Suppressor macrophage treated with lipopolysaccharide for 1 hour (primary cell): ENCODE measurements at regions not wholly inside any gene's neighbourhood (a gene's known extent, or its start where the extent isn't known, plus 50 kb on each side); places are given as distances from the start of the nearest gene placed in this dataset.
"Not testable (repeated sequence)": the region's sequence is repeated elsewhere in the genome, so short reads cannot be mapped to it uniquely, and the experiment has no call there.

Source experiments
- DNase-seq, 3 donors: peaks; one replicate each; pipeline ENCODE4 v3.0.0-alpha.2; 2020 to 2022

GRCh38 chr6:10174761-10175160 is 240.1 kb downstream of the TFAP2A start:
- no peak for DNase-seq

- DNase-seq = no peak
Observed at GRCh38 chr6:10174056-10174455, 240.8 kb downstream of the TFAP2A start.

- DNase-seq = not testable (repeated sequence)
Observed at GRCh38 chr6:10171706-10172105, 243.2 kb downstream of the TFAP2A start.

- DNase-seq = no peak
Observed at GRCh38 chr6:10170816-10171215, 244.1 kb downstream of the TFAP2A start.

- peak in 1 of 3 donors; percentile 9 for DNase-seq
Observed at GRCh38 chr6:10166031-10166430, 248.8 kb downstream of the TFAP2A start.

- DNase-seq = no peak
Observed at GRCh38 chr6:10163203-10163962, 251.5 kb downstream of the TFAP2A start.

- no peak for DNase-seq
Observed at GRCh38 chr6:10156875-10157274, 258.0 kb downstream of the TFAP2A start.

GRCh38 chr6:10154251-10154650 is 260.6 kb downstream of the TFAP2A start:
- DNase-seq = peak in 2 of 3 donors; percentile 2 to 20

- DNase-seq = no peak
Observed at GRCh38 chr6:10151144-10151915, 263.5 kb downstream of the TFAP2A start.

GRCh38 chr6:10149603-10150002 is 265.3 kb downstream of the TFAP2A start:
- no peak for DNase-seq

- DNase-seq = peak; percentile 28 to 60 (median 45)
Observed at GRCh38 chr6:10146715-10147451, 268.0 kb downstream of the TFAP2A start.

- DNase-seq = no peak
Observed at GRCh38 chr6:10144772-10145171, 270.1 kb downstream of the TFAP2A start.

GRCh38 chr6:10141746-10142443 is 273.0 kb downstream of the TFAP2A start:
- no peak for DNase-seq

GRCh38 chr6:10140824-10141223 is 274.1 kb downstream of the TFAP2A start:
- no peak for DNase-seq

- no peak for DNase-seq
Observed at GRCh38 chr6:10140136-10140535, 274.7 kb downstream of the TFAP2A start.

- no peak for DNase-seq
Observed at GRCh38 chr6:10138917-10139316, 276.0 kb downstream of the TFAP2A start.

- DNase-seq = no peak
Observed at GRCh38 chr6:10136636-10137035, 278.2 kb downstream of the TFAP2A start.

- not testable (repeated sequence) for DNase-seq
Observed at GRCh38 chr6:10134185-10134584, 280.7 kb downstream of the TFAP2A start.

- no peak for DNase-seq
Observed at GRCh38 chr6:10128721-10129120, 286.2 kb downstream of the TFAP2A start.

- DNase-seq = no peak
Observed at GRCh38 chr6:10122164-10122563, 292.7 kb downstream of the TFAP2A start.

- DNase-seq = no peak
Observed at GRCh38 chr6:10112871-10113549, 301.9 kb downstream of the TFAP2A start.

- DNase-seq = no peak
Observed at GRCh38 chr6:10111975-10112374, 302.9 kb downstream of the TFAP2A start.
